Trophoblast cell (in vitro differentiated cells and primary cell): ENCODE measurements at regions not wholly inside any gene's neighbourhood (a gene's known extent, or its start where the extent isn't known, plus 50 kb on each side); places are given as distances from the start of the nearest gene placed in this dataset.

Source experiments
- DNase-seq, 2 donors: peaks; one replicate each; pipeline ENCODE4 v3.0.0-alpha.2; 2016
- H2AFZ ChIP-seq: 2 replicates; pipeline ENCODE4 v1.6.1; 2013; ENCODE audit warnings: low read length, moderate library complexity, mild to moderate bottlenecking; ENCODE audit not compliant: insufficient read depth, poor library complexity
- H2AK5ac ChIP-seq: 2 replicates; pipeline ENCODE4 v1.6.1; 2013; ENCODE audit warnings: mild to moderate bottlenecking, low read length
- H2BK120ac ChIP-seq: 2 replicates; pipeline ENCODE4 v1.6.1; 2013; ENCODE audit warnings: low read length, mild to moderate bottlenecking, moderate library complexity; ENCODE audit not compliant: insufficient read depth, poor library complexity
- H2BK12ac ChIP-seq: 2 replicates; pipeline ENCODE4 v1.6.1; 2013; ENCODE audit warnings: mild to moderate bottlenecking, low read length, moderate library complexity
- H2BK5ac ChIP-seq: 2 replicates; pipeline ENCODE4 v1.6.1; 2013; ENCODE audit warnings: low read length, low read depth, moderate library complexity, mild to moderate bottlenecking; ENCODE audit not compliant: poor library complexity
- H3K14ac ChIP-seq: 2 replicates; pipeline ENCODE4 v1.6.1; 2013; ENCODE audit warnings: mild to moderate bottlenecking, low read length
- H3K18ac ChIP-seq: 2 replicates; pipeline ENCODE4 v1.6.1; 2013; ENCODE audit warnings: mild to moderate bottlenecking, low read length
- H3K23ac ChIP-seq: 2 replicates; pipeline ENCODE4 v1.6.1; 2013; ENCODE audit warnings: low read length
- H3K27ac ChIP-seq: 2 replicates; pipeline ENCODE4 v1.5.1; 2013; ENCODE audit warnings: low read depth, mild to moderate bottlenecking, inconsistent platforms, low read length, moderate library complexity
- H3K27me3 ChIP-seq: 2 replicates; pipeline ENCODE4 v1.6.1; 2013; ENCODE audit warnings: inconsistent platforms, mild to moderate bottlenecking, low read length, moderate library complexity; ENCODE audit not compliant: insufficient read depth
- H3K36me3 ChIP-seq, 2 experiments: 1 replicate in 1 of 2; 2 replicates in 1 of 2; pipeline ENCODE4 v1.6.1; 2013; ENCODE audit warnings: low read length in 2 of 2, mild to moderate bottlenecking in 2 of 2, moderate library complexity in 1 of 2; ENCODE audit not compliant: insufficient read depth in 2 of 2, control insufficient read depth in 1 of 2
- H3K4ac ChIP-seq: 2 replicates; pipeline ENCODE4 v1.6.1; 2013; ENCODE audit warnings: low read depth, mild to moderate bottlenecking, low read length, moderate library complexity
- H3K4me1 ChIP-seq, 2 experiments: 1 replicate in 1 of 2; 2 replicates in 1 of 2; pipeline ENCODE4 v1.6.1; 2013; ENCODE audit warnings: low read length in 2 of 2, mild to moderate bottlenecking in 2 of 2, moderate library complexity in 1 of 2; ENCODE audit not compliant: insufficient read depth in 2 of 2, control insufficient read depth in 1 of 2
- H3K4me2 ChIP-seq: 2 replicates; pipeline ENCODE4 v1.6.1; 2013; ENCODE audit warnings: inconsistent platforms, mild to moderate bottlenecking, low read length, moderate library complexity
- H3K4me3 ChIP-seq: 2 replicates; pipeline ENCODE4 v1.5.1; 2013; ENCODE audit warnings: mild to moderate bottlenecking, low read depth, low read length, inconsistent platforms
- H3K79me1 ChIP-seq: one replicate; pipeline ENCODE4 v1.6.1; 2013; ENCODE audit warnings: low read length
- H3K79me2 ChIP-seq: 2 replicates; pipeline ENCODE4 v1.6.1; 2013; ENCODE audit warnings: low read length, mild to moderate bottlenecking; ENCODE audit not compliant: control insufficient read depth, insufficient read depth, poor library complexity
- H3K9ac ChIP-seq: 2 replicates; pipeline ENCODE4 v1.6.1; 2013; ENCODE audit warnings: mild to moderate bottlenecking, low read length
- H3K9me3 ChIP-seq: 2 replicates; pipeline ENCODE4 v1.6.1; 2013; ENCODE audit warnings: low read depth, mild to moderate bottlenecking, control low read depth, inconsistent platforms, low read length; ENCODE audit not compliant: insufficient read depth
- H4K12ac ChIP-seq: 2 replicates; pipeline ENCODE4 v1.6.1; 2013; ENCODE audit warnings: low read depth, mild to moderate bottlenecking, low read length, moderate library complexity
- H4K8ac ChIP-seq: 2 replicates; pipeline ENCODE4 v1.6.1; 2013; ENCODE audit warnings: low read depth, mild to moderate bottlenecking, low read length, moderate library complexity
- H4K91ac ChIP-seq: one replicate; pipeline ENCODE4 v1.6.1; 2013; ENCODE audit warnings: low read depth, mild to moderate bottlenecking, low read length, moderate library complexity
- WGBS: extraction: QIAGEN DNeasy Blood & Tissue Kit; methylation state at CpG from one replicate; pipeline ENCODE4 v1.1.7; 2013; ENCODE audit warnings: missing lambda C conversion rate; ENCODE audit not compliant: insufficient read length, insufficient coverage; ENCODE audit errors: extremely low coverage; 5-methylcytosine and 5-hydroxymethylcytosine counted together

DNA sequence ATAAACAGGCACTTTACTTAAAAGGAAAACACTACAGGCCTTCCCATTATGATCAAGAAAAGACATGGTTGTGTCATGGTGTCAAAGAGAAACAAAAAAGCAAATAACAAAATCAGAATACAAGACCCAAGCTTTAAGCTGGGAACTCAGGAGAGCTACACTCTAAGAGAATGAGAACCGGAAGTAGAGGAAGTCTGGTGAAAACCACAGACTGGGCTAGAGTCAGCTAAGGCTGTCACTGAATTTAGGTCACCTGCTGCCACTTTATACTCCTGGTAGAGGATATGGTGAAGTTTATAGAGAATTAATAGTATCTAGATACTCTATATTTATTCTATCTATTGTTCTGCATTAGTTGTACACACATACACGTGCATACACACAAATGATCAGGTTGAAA is 971.7 kb downstream of the FLRT2 start:
- Histone ChIP-seq H3K36me3 (no peaks in the 10 kb centered on the region), H3K27ac (no peak overlapping the region), H3K4me1 (no peaks in the 10 kb centered on the region), H3K23ac (no peak overlapping the region), H3K4me3 (no peak overlapping the region), H2AK5ac (no peak overlapping the region), H3K9ac (no peak overlapping the region), H3K4me2 (no peak overlapping the region), H2BK120ac (no peak overlapping the region), H4K91ac (no peak overlapping the region), H3K4ac (no peak overlapping the region), H3K79me2 (no peaks in the 10 kb centered on the region), H3K27me3 (no peaks in the 10 kb centered on the region), H2BK5ac (no peak overlapping the region), H4K12ac (no peak overlapping the region), H2BK12ac (no peak overlapping the region), H3K18ac (no peak overlapping the region), H3K9me3 (no peaks in the 10 kb centered on the region), H3K14ac (no peak overlapping the region), H4K8ac (no peak overlapping the region), H3K79me1 (no peaks in the 10 kb centered on the region), H2AFZ (no peak overlapping the region)
- no peak for DNase-seq
- no CpG with 5 or more reads among the region's 2 CpGs for WGBS

DNA sequence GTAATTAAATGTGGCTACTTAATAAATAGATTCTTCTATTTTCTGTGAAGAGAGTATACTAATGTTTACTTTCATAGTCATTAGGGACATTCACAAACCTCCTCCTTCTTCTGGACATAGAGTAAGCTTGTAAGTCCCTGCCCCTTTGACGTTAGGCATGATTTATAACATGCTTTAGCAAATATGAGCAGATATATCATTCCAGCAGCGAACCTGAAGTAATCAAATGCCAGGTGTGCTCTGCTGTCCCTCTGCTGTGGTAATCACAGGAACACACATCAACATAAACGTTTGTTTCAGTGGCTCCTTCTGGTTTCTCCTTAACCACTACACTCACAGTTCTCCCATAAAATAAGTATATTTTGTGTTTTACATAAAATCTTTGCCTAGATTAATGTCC is 961.8 kb downstream of the FLRT2 start:
- H3K14ac ChIP-seq: no peak overlapping the region
- H3K36me3 ChIP-seq: no peaks in the 10 kb centered on the region
- no peak overlapping the region for H3K27ac ChIP-seq
- no peaks in the 10 kb centered on the region for H3K79me1 ChIP-seq
- H2BK12ac ChIP-seq: no peak overlapping the region
- H3K79me2 ChIP-seq: no peaks in the 10 kb centered on the region
- H4K91ac ChIP-seq: no peak overlapping the region
- no CpG with 5 or more reads among the region's 3 CpGs for WGBS
- no peak overlapping the region for H3K23ac ChIP-seq
- DNase-seq: no peak
- no peaks in the 10 kb centered on the region for H3K27me3 ChIP-seq
- no peak overlapping the region for H2BK5ac ChIP-seq
- no peak overlapping the region for H2BK120ac ChIP-seq
- no peaks in the 10 kb centered on the region for H3K9me3 ChIP-seq
- no peak overlapping the region for H4K12ac ChIP-seq
- H2AK5ac ChIP-seq: no peak overlapping the region
- no peaks in the 10 kb centered on the region for H3K4me1 ChIP-seq
- no peak overlapping the region for H3K4me3 ChIP-seq
- H3K4me2 ChIP-seq: no peak overlapping the region
- H3K4ac ChIP-seq: no peak overlapping the region
- no peak overlapping the region for H4K8ac ChIP-seq
- H3K9ac ChIP-seq: peak overlapping the region; percentile 38
- H2AFZ ChIP-seq: no peak overlapping the region
- H3K18ac ChIP-seq: no peak overlapping the region

DNA sequence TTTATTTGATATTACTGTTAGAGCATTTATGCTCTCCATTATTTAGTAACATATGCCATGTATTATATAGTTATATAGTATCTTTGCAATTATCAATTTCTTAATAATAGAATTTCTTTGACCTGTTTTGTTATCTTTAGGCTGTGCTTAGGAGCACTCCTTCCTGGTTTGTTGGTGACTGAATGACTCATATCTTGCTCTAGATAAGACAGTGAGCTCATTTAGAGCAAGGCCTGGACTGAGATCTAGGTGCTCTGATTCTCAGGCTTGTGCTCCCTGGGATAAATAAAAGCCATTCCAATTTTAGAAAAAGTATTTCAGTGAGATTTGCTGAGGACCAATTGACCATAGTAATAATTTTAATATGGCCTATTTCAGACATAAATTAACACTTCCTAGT is 951.2 kb downstream of the FLRT2 start:
- no peak overlapping the region for H2BK12ac ChIP-seq
- peak in 1 of 2 donors; percentile 17 for DNase-seq
- no peak overlapping the region for H3K4me3 ChIP-seq
- H3K18ac ChIP-seq: no peak overlapping the region
- no peaks in the 10 kb centered on the region for H3K9me3 ChIP-seq
- no peak overlapping the region for H3K4ac ChIP-seq
- no peak overlapping the region for H4K8ac ChIP-seq
- no peak overlapping the region for H2AFZ ChIP-seq
- H3K36me3 ChIP-seq: no peaks in the 10 kb centered on the region
- H3K14ac ChIP-seq: no peak overlapping the region
- H2BK120ac ChIP-seq: no peak overlapping the region
- H3K79me1 ChIP-seq: no peaks in the 10 kb centered on the region
- H3K4me1 ChIP-seq: no peaks in the 10 kb centered on the region
- H3K23ac ChIP-seq: no peak overlapping the region
- no peaks in the 10 kb centered on the region for H3K79me2 ChIP-seq
- no peak overlapping the region for H4K12ac ChIP-seq
- no peak overlapping the region for H3K4me2 ChIP-seq
- no peak overlapping the region for H2AK5ac ChIP-seq
- no peak overlapping the region for H2BK5ac ChIP-seq
- H4K91ac ChIP-seq: no peak overlapping the region
- no peak overlapping the region for H3K9ac ChIP-seq
- H3K27me3 ChIP-seq: no peaks in the 10 kb centered on the region
- H3K27ac ChIP-seq: no peak overlapping the region

DNA sequence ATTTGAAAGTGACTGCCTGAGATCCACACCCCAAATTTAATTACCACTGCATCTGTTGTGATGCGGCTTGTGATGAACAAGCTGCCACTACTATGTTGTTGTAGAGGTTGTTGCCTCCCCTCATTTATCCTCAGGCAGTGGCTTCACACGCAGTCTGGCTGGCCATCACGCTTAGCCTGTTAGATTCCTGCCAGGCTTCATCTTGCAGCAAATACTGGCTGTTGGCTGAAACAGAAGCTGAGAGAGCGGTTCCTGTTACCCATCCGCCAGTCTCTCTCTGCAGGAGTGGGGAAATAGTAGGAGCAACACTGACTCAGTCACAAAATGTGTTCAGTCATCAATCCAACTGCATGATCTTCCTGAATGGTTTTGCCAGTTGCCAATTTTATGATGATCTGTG is 934.4 kb downstream of the FLRT2 start:
- Histone ChIP-seq H3K23ac (no peak overlapping the region), H3K79me1 (no peaks in the 10 kb centered on the region), H3K4me3 (no peak overlapping the region), H4K12ac (no peak overlapping the region), H2AK5ac (no peak overlapping the region), H3K4me2 (no peak overlapping the region), H2BK120ac (no peak overlapping the region), H3K79me2 (no peaks in the 10 kb centered on the region), H3K27ac (no peak overlapping the region), H3K4me1 (no peaks in the 10 kb centered on the region), H3K4ac (no peak overlapping the region), H2BK5ac (no peak overlapping the region), H4K8ac (no peak overlapping the region), H3K9ac (no peak overlapping the region), H4K91ac (no peak overlapping the region), H3K36me3 (no peaks in the 10 kb centered on the region), H3K14ac (no peak overlapping the region), H2AFZ (no peak overlapping the region), H3K9me3 (no peaks in the 10 kb centered on the region), H3K27me3 (no peaks in the 10 kb centered on the region), H3K18ac (no peak overlapping the region), H2BK12ac (no peak overlapping the region)
- DNase-seq: no peak
- no CpG with 5 or more reads among the region's 5 CpGs for WGBS
